Eye (tissue), 1 donor: ENCODE measurements at regions not wholly inside any gene's neighbourhood (a gene's known extent, or its start where the extent isn't known, plus 50 kb on each side); places are given as distances from the start of the nearest gene placed in this dataset.

ENCODE experiments used
- DNase-seq: peaks from one replicate; pipeline ENCODE4 v3.0.0-alpha.2; 2015

- DNase-seq: peak; percentile 20
These were observed 1330.0 kb upstream of the CELF4 start for GRCh38 chr18:38895560-38895959.

GRCh38 chr18:38887671-38888020 is 1322.0 kb upstream of the CELF4 start:
- DNase-seq: no peak

- no peak for DNase-seq
These were observed 1321.5 kb upstream of the CELF4 start for GRCh38 chr18:38886861-38887670.

- DNase-seq: no peak
These were observed 1320.6 kb upstream of the CELF4 start for GRCh38 chr18:38886235-38886634.

- no peak for DNase-seq
These were observed 1318.5 kb upstream of the CELF4 start for GRCh38 chr18:38884050-38884449.

- DNase-seq: peak; percentile 17
These were observed 1317.5 kb upstream of the CELF4 start for GRCh38 chr18:38883111-38883510.

- DNase-seq: no peak
These were observed 1314.3 kb upstream of the CELF4 start for GRCh38 chr18:38879871-38880270.

- no peak for DNase-seq
These were observed 1306.7 kb upstream of the CELF4 start for GRCh38 chr18:38872342-38872741.

- DNase-seq: no peak
These were observed 1303.2 kb upstream of the CELF4 start for GRCh38 chr18:38868757-38869156.

- no peak for DNase-seq
These were observed 1302.1 kb upstream of the CELF4 start for GRCh38 chr18:38867680-38868079.

GRCh38 chr18:38851526-38851925 is 1285.9 kb upstream of the CELF4 start:
- no peak for DNase-seq

GRCh38 chr18:38847326-38847725 is 1281.7 kb upstream of the CELF4 start:
- DNase-seq: no peak

GRCh38 chr18:38843291-38843690 is 1277.7 kb upstream of the CELF4 start:
- DNase-seq: no peak

GRCh38 chr18:38826247-38826646 is 1260.6 kb upstream of the CELF4 start:
- DNase-seq: no peak

- no peak for DNase-seq
These were observed 1245.6 kb upstream of the CELF4 start for GRCh38 chr18:38811209-38811608.

GRCh38 chr18:38810789-38811188 is 1245.2 kb upstream of the CELF4 start:
- DNase-seq: no peak

GRCh38 chr18:38807915-38808314 is 1242.3 kb upstream of the CELF4 start:
- no peak for DNase-seq

GRCh38 chr18:38805256-38805655 is 1239.7 kb upstream of the CELF4 start:
- DNase-seq: no peak

GRCh38 chr18:38801640-38802039 is 1236.0 kb upstream of the CELF4 start:
- no peak for DNase-seq

GRCh38 chr18:38796762-38797161 is 1231.2 kb upstream of the CELF4 start:
- no peak for DNase-seq

GRCh38 chr18:38792731-38793130 is 1227.1 kb upstream of the CELF4 start:
- no peak for DNase-seq

GRCh38 chr18:38790786-38791185 is 1225.2 kb upstream of the CELF4 start:
- no peak for DNase-seq

GRCh38 chr18:38790303-38790702 is 1224.7 kb upstream of the CELF4 start:
- DNase-seq: no peak

- DNase-seq: no peak
These were observed 1223.5 kb upstream of the CELF4 start for GRCh38 chr18:38789141-38789540.

GRCh38 chr18:38786906-38787305 is 1221.3 kb upstream of the CELF4 start:
- DNase-seq: no peak
